Trophoblast cell (in vitro differentiated cells and primary cell): ENCODE measurements at regions not wholly inside any gene's neighbourhood (a gene's known extent, or its start where the extent isn't known, plus 50 kb on each side); places are given as distances from the start of the nearest gene placed in this dataset.
A peak's percentile ranks its signal among the peaks of the same experiment; 100 is the strongest.

Source experiments
- DNase-seq, 2 donors: peaks; one replicate each; pipeline ENCODE4 v3.0.0-alpha.2; 2016
- H2AFZ ChIP-seq: 2 replicates; pipeline ENCODE4 v1.6.1; 2013; ENCODE audit warnings: low read length, moderate library complexity, mild to moderate bottlenecking; ENCODE audit not compliant: insufficient read depth, poor library complexity
- H2AK5ac ChIP-seq: 2 replicates; pipeline ENCODE4 v1.6.1; 2013; ENCODE audit warnings: mild to moderate bottlenecking, low read length
- H2BK120ac ChIP-seq: 2 replicates; pipeline ENCODE4 v1.6.1; 2013; ENCODE audit warnings: low read length, mild to moderate bottlenecking, moderate library complexity; ENCODE audit not compliant: insufficient read depth, poor library complexity
- H2BK12ac ChIP-seq: 2 replicates; pipeline ENCODE4 v1.6.1; 2013; ENCODE audit warnings: mild to moderate bottlenecking, low read length, moderate library complexity
- H2BK5ac ChIP-seq: 2 replicates; pipeline ENCODE4 v1.6.1; 2013; ENCODE audit warnings: low read length, low read depth, moderate library complexity, mild to moderate bottlenecking; ENCODE audit not compliant: poor library complexity
- H3K14ac ChIP-seq: 2 replicates; pipeline ENCODE4 v1.6.1; 2013; ENCODE audit warnings: mild to moderate bottlenecking, low read length
- H3K18ac ChIP-seq: 2 replicates; pipeline ENCODE4 v1.6.1; 2013; ENCODE audit warnings: mild to moderate bottlenecking, low read length
- H3K23ac ChIP-seq: 2 replicates; pipeline ENCODE4 v1.6.1; 2013; ENCODE audit warnings: low read length
- H3K27ac ChIP-seq: 2 replicates; pipeline ENCODE4 v1.5.1; 2013; ENCODE audit warnings: low read depth, mild to moderate bottlenecking, inconsistent platforms, low read length, moderate library complexity
- H3K27me3 ChIP-seq: 2 replicates; pipeline ENCODE4 v1.6.1; 2013; ENCODE audit warnings: inconsistent platforms, mild to moderate bottlenecking, low read length, moderate library complexity; ENCODE audit not compliant: insufficient read depth
- H3K36me3 ChIP-seq, 2 experiments: 1 replicate in 1 of 2; 2 replicates in 1 of 2; pipeline ENCODE4 v1.6.1; 2013; ENCODE audit warnings: low read length in 2 of 2, mild to moderate bottlenecking in 2 of 2, moderate library complexity in 1 of 2; ENCODE audit not compliant: insufficient read depth in 2 of 2, control insufficient read depth in 1 of 2
- H3K4ac ChIP-seq: 2 replicates; pipeline ENCODE4 v1.6.1; 2013; ENCODE audit warnings: low read depth, mild to moderate bottlenecking, low read length, moderate library complexity
- H3K4me1 ChIP-seq, 2 experiments: 1 replicate in 1 of 2; 2 replicates in 1 of 2; pipeline ENCODE4 v1.6.1; 2013; ENCODE audit warnings: low read length in 2 of 2, mild to moderate bottlenecking in 2 of 2, moderate library complexity in 1 of 2; ENCODE audit not compliant: insufficient read depth in 2 of 2, control insufficient read depth in 1 of 2
- H3K4me2 ChIP-seq: 2 replicates; pipeline ENCODE4 v1.6.1; 2013; ENCODE audit warnings: inconsistent platforms, mild to moderate bottlenecking, low read length, moderate library complexity
- H3K4me3 ChIP-seq: 2 replicates; pipeline ENCODE4 v1.5.1; 2013; ENCODE audit warnings: mild to moderate bottlenecking, low read depth, low read length, inconsistent platforms
- H3K79me1 ChIP-seq: one replicate; pipeline ENCODE4 v1.6.1; 2013; ENCODE audit warnings: low read length
- H3K79me2 ChIP-seq: 2 replicates; pipeline ENCODE4 v1.6.1; 2013; ENCODE audit warnings: low read length, mild to moderate bottlenecking; ENCODE audit not compliant: control insufficient read depth, insufficient read depth, poor library complexity
- H3K9ac ChIP-seq: 2 replicates; pipeline ENCODE4 v1.6.1; 2013; ENCODE audit warnings: mild to moderate bottlenecking, low read length
- H3K9me3 ChIP-seq: 2 replicates; pipeline ENCODE4 v1.6.1; 2013; ENCODE audit warnings: low read depth, mild to moderate bottlenecking, control low read depth, inconsistent platforms, low read length; ENCODE audit not compliant: insufficient read depth
- H4K12ac ChIP-seq: 2 replicates; pipeline ENCODE4 v1.6.1; 2013; ENCODE audit warnings: low read depth, mild to moderate bottlenecking, low read length, moderate library complexity
- H4K8ac ChIP-seq: 2 replicates; pipeline ENCODE4 v1.6.1; 2013; ENCODE audit warnings: low read depth, mild to moderate bottlenecking, low read length, moderate library complexity
- H4K91ac ChIP-seq: one replicate; pipeline ENCODE4 v1.6.1; 2013; ENCODE audit warnings: low read depth, mild to moderate bottlenecking, low read length, moderate library complexity
- WGBS: extraction: QIAGEN DNeasy Blood & Tissue Kit; methylation state at CpG from one replicate; pipeline ENCODE4 v1.1.7; 2013; ENCODE audit warnings: missing lambda C conversion rate; ENCODE audit not compliant: insufficient read length, insufficient coverage; ENCODE audit errors: extremely low coverage; 5-methylcytosine and 5-hydroxymethylcytosine counted together

- no peaks in the 10 kb centered on the region for H3K27me3 ChIP-seq
- no peak overlapping the region for H4K8ac ChIP-seq
- no peaks in the 10 kb centered on the region for H3K79me2 ChIP-seq
- no CpG with 5 or more reads among the region's 1 CpG for WGBS
- H2BK5ac ChIP-seq, result no peak overlapping the region
- H3K9ac ChIP-seq, result no peak overlapping the region
- H3K18ac ChIP-seq, result no peak overlapping the region
- no peaks in the 10 kb centered on the region for H3K9me3 ChIP-seq
- no peak overlapping the region for H3K23ac ChIP-seq
- no peak overlapping the region for H3K4me2 ChIP-seq
- H4K91ac ChIP-seq, result no peak overlapping the region
- no peak overlapping the region for H3K4ac ChIP-seq
- no peak overlapping the region for H2BK120ac ChIP-seq
- H3K14ac ChIP-seq, result no peak overlapping the region
- H3K36me3 ChIP-seq, result no peaks in the 10 kb centered on the region
- H3K4me3 ChIP-seq, result no peak overlapping the region
- no peak overlapping the region for H2AFZ ChIP-seq
- no peak for DNase-seq
- H3K4me1 ChIP-seq, result no peaks in the 10 kb centered on the region
- H2AK5ac ChIP-seq, result no peak overlapping the region
- no peak overlapping the region for H3K27ac ChIP-seq
- no peak overlapping the region for H4K12ac ChIP-seq
- no peak overlapping the region for H2BK12ac ChIP-seq
- H3K79me1 ChIP-seq, result no peaks in the 10 kb centered on the region
Measured at GRCh38 chr6:76862936-76863335, 600.4 kb downstream of the HTR1B start.

DNA sequence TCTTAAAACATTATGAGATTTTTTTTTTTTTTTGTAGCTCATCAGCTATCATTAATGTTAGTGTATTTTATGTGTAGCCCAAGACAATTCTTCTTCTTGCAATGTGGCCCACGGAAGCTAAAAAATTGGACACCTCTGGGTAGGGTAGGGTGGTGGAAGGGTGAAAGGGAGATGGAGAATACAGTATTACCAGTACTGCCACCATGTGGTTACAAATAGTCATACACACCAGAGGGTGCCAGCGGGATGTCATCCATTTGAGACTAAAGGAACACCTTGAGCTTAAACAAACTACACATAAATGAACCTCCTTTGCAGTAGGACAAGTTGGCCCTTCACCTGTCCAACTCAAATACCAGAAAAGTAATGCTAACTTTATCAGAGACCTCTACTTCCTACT is 601.9 kb downstream of the HTR1B start:
- DNase-seq, result peak; percentile 30 to 66
- Histone ChIP-seq H3K27ac (no peak overlapping the region), H3K9me3 (no peaks in the 10 kb centered on the region), H3K4me2 (no peak overlapping the region), H3K4ac (no peak overlapping the region), H2BK12ac (no peak overlapping the region), H3K9ac (no peak overlapping the region), H3K79me2 (no peaks in the 10 kb centered on the region), H4K8ac (no peak overlapping the region), H3K36me3 (no peaks in the 10 kb centered on the region), H3K14ac (no peak overlapping the region), H4K12ac (no peak overlapping the region), H3K79me1 (no peaks in the 10 kb centered on the region), H2BK5ac (no peak overlapping the region), H3K4me3 (no peak overlapping the region), H3K23ac (no peak overlapping the region), H2BK120ac (no peak overlapping the region), H3K27me3 (no peaks in the 10 kb centered on the region), H3K4me1 (no peaks in the 10 kb centered on the region), H3K18ac (no peak overlapping the region), H4K91ac (no peak overlapping the region), H2AFZ (no peak overlapping the region), H2AK5ac (no peak overlapping the region)
- WGBS, result no CpG with 5 or more reads among the region's 2 CpGs

- no peak overlapping the region for H2BK12ac ChIP-seq
- no peaks in the 10 kb centered on the region for H3K79me1 ChIP-seq
- H3K36me3 ChIP-seq, result no peaks in the 10 kb centered on the region
- no peak overlapping the region for H2AFZ ChIP-seq
- no peak overlapping the region for H3K18ac ChIP-seq
- no peak overlapping the region for H3K4ac ChIP-seq
- H3K9me3 ChIP-seq, result no peaks in the 10 kb centered on the region
- no peaks in the 10 kb centered on the region for H3K4me1 ChIP-seq
- no peak overlapping the region for H2AK5ac ChIP-seq
- H3K4me3 ChIP-seq, result no peak overlapping the region
- no peak overlapping the region for H2BK5ac ChIP-seq
- no peak overlapping the region for H4K8ac ChIP-seq
- H2BK120ac ChIP-seq, result no peak overlapping the region
- no peaks in the 10 kb centered on the region for H3K79me2 ChIP-seq
- DNase-seq, result no peak
- no peak overlapping the region for H3K9ac ChIP-seq
- no peak overlapping the region for H4K91ac ChIP-seq
- H3K4me2 ChIP-seq, result no peak overlapping the region
- no CpG with 5 or more reads among the region's 5 CpGs for WGBS
- no peak overlapping the region for H4K12ac ChIP-seq
- H3K27me3 ChIP-seq, result no peaks in the 10 kb centered on the region
- H3K23ac ChIP-seq, result no peak overlapping the region
- H3K27ac ChIP-seq, result no peak overlapping the region
- H3K14ac ChIP-seq, result no peak overlapping the region
Measured at GRCh38 chr6:76856065-76856464, 607.2 kb downstream of the HTR1B start.

DNA sequence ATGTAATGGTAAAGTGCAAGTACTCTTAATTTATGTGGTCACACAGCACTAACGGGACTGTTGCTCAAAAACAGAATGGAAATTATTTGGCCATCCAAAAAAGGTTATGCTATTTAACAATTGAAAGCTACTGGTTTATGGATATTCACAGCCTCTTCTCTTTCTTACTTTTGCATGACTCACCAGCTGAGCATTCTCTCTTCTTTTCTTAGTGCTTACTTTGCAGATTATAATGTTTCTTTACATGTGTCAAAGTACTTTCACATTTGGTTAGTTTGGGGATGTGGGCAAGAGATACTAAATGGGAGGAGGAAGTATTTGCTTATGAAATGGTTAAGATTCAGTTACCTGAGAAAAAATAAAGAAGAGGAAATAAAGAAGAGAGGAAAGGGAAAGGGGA is 610.5 kb downstream of the HTR1B start:
- WGBS, result no CpG with 5 or more reads among the region's 1 CpG
- no peak overlapping the region for H3K23ac ChIP-seq

More for the DNA sequence above, 610.5 kb downstream of the HTR1B start:
- Histone ChIP-seq H3K9ac (no peak overlapping the region), H2BK5ac (no peak overlapping the region), H3K27me3 (no peaks in the 10 kb centered on the region), H3K79me1 (no peaks in the 10 kb centered on the region), H3K36me3 (peaks cover 0 to 2% of the 10 kb centered on the region in 2 experiments), H4K8ac (no peak overlapping the region), H3K79me2 (no peaks in the 10 kb centered on the region), H3K4me1 (no peaks in the 10 kb centered on the region), H3K18ac (no peak overlapping the region), H3K14ac (no peak overlapping the region), H2AK5ac (no peak overlapping the region), H4K91ac (no peak overlapping the region), H3K4me2 (no peak overlapping the region), H2BK12ac (no peak overlapping the region), H2BK120ac (no peak overlapping the region), H3K27ac (no peak overlapping the region), H3K9me3 (peaks cover 2% of the 10 kb centered on the region), H3K4me3 (no peak overlapping the region), H3K4ac (no peak overlapping the region), H2AFZ (no peak overlapping the region), H4K12ac (no peak overlapping the region)
- DNase-seq, result peak in 1 of 2 donors; percentile 8
